ENCODE measurements at regions not wholly inside any gene's neighbourhood (a gene's known extent, or its start where the extent isn't known, plus 50 kb on each side); places are given as distances from the start of the nearest gene placed in this dataset.

- no peak for DNase-seq (ENCODE audit: low read depth in 2 of 2)
These were observed 75.7 kb upstream of the PDE1C start for GRCh38 chr7:32145911-32146310.

- no peak for DNase-seq (ENCODE audit: low read depth in 2 of 2)
These were observed 74.5 kb upstream of the PDE1C start for GRCh38 chr7:32144676-32145075.

DNA sequence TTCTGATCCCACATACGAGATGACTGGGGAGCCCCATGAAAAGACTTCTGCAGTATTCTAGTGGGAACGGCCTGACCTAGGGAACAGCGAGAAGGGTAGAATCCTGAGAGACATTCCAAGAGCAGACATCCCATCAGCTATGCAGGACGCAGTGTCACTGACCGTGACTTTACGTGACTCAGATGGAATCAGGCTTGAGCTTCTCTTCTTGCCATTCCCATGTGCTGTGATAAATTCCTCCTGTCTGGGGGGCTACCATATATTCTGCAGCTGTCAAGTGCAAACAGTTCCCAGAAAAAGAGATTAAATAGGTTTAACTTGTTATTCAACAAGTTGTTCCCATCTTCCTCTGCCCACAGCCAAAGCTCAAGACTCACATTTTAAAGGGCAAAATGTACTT lies 73.1 kb upstream of the PDE1C start:
- DNase-seq (ENCODE audit: low read depth in 2 of 2): no peak

GRCh38 chr7:32142649-32143048 lies 72.4 kb upstream of the PDE1C start:
- DNase-seq (ENCODE audit: low read depth in 2 of 2): no peak

DNA sequence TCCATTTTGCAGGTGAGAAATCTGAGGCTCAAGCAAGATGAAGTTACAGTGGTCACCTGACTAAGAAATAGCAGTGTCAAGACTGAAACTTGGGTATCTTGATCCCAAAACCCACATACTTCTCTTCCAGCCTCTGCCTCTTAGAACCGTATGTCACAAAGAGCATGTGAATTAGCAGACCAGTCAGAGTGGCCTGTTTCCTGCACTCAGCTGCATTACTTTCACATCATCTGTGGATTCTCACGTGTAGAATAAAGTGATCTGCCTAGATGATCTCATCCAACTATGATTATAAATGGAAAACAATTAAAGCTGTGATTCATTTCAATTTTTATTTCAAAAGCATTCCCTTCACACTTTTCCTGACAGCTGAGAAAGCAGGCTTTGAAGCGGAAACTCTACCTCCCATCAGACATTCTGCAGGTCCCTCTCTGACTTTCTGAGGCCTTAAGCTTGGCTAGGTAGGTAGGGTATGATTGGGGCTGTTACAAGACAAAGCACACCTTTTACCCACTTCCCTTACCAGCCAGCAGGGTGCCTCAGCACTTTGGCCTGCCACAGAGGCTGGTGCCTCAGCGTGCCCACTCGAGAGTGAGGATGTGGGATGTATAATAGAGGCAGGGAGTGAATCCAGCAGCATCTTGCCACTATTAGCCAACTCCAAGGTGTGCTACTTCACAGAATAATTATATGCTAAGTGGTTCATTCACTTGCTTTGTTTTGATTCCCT lies 70.2 kb upstream of the PDE1C start:
- no peak for DNase-seq (ENCODE audit: low read depth in 2 of 2)

DNA sequence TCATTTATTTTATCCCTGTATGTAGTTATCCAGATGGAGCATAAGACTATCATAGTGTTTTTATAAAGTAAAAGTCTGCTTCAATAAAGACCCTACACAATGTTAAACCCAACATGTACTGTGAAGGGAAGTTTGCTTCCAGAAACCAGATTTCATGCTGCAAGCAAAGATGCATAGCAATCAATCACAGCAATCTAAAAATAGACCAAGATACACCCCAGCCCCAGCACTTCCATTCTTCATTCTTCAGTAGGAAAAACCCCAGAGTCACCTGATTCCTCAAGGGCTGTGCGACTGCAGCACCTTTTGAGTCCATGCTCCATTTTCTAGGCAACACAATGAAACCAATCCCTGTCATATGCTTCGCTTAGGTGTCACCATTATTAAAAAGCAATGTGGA lies 66.9 kb upstream of the PDE1C start:
- no peak for DNase-seq (ENCODE audit: low read depth in 2 of 2)

GRCh38 chr7:32131091-32131490 lies 60.9 kb upstream of the PDE1C start:
- DNase-seq (ENCODE audit: low read depth in 2 of 2): no peak

- no peak for DNase-seq (ENCODE audit: low read depth in 2 of 2)
These were observed 56.6 kb upstream of the PDE1C start for GRCh38 chr7:32126843-32127242.
